Fibroblast of skin of abdomen (primary cell): ENCODE measurements at regions not wholly inside any gene's neighbourhood (a gene's known extent, or its start where the extent isn't known, plus 50 kb on each side); places are given as distances from the start of the nearest gene placed in this dataset.

ENCODE experiments used
- DNase-seq: peaks from one replicate; pipeline ENCODE4 v3.0.0-alpha.2; 2013

- no peak for DNase-seq
Observed at GRCh38 chr17:45722161-45722560, 62.0 kb upstream of the CRHR1 start.

DNA sequence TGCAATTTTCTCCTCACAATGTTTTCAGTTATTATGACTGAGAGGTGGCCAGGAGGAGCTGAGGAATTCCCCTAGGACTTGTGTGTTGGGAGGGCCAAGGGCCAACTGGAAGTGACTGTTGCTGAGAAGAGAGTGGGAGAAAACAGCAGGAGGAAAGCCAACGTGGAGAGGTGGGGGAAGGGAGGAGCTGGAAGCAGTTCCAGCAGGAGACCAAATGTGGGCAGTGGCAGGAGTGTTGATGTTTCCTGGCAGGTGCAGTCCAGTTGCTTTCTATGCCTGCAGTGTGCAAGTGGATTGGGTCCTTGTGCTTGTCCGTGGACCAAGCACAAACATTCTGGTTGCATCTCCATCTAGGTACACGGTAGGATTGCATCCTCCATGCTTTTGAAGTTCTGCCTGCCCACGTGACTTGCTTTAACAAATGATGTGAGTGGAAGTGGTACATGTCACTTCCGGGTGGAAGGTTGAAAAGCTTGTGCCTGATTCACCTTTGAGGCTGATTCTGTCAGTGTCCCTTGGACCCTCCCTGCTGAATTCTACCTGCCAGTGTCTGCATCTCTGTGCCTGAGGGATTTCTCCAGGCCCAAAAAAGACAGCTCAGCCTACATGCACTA, 54.7 kb upstream of the CRHR1 start:
- DNase-seq, result no peak

DNA sequence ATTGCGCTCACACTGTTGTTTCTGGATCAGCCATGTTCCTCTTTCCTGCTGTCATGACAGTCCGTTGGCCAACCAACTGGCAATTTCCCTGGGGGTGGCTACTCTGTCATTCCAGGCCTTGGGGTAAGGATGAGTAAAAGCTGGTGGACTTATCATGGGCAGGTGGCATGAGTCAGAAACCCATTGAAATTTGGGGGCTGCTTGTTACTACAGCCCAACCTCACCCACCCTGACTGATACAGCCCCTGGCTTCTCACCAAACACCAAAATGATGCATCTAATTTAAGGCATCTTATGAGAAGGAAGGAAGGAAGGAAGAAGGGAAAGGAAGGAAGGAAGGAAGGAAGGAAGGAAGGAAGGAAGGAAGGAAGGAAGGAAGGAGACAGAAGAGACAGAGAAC, 53.9 kb upstream of the CRHR1 start:
- no peak for DNase-seq

GRCh38 chr17:45731459-45731858, 52.7 kb upstream of the CRHR1 start:
- DNase-seq, result no peak

GRCh38 chr17:45732926-45733505, 51.1 kb upstream of the CRHR1 start:
- no peak for DNase-seq

- DNase-seq, result no peak
Observed at GRCh38 chr17:45733781-45734180, 50.3 kb upstream of the CRHR1 start.
